ENCODE measurements at regions not wholly inside any gene's neighbourhood (a gene's known extent, or its start where the extent isn't known, plus 50 kb on each side); places are given as distances from the start of the nearest gene placed in this dataset.

GRCh38 chr1:90210633-90211491, 216.0 kb downstream of the ZNF326 start:
- in situ Hi-C loops (cut with HindIII; ENCODE audit: low pct_unique_long_range_greater_than_20kb, low sequenced_read_pairs), result no loop called here
- no peak for DNase-seq (ENCODE audit: low read depth, low spot score)

GRCh38 chr1:90208949-90209348, 214.0 kb downstream of the ZNF326 start:
- DNase-seq (ENCODE audit: low read depth, low spot score), result no peak
- in situ Hi-C loops (cut with HindIII; ENCODE audit: low pct_unique_long_range_greater_than_20kb, low sequenced_read_pairs), result no loop called here

GRCh38 chr1:90206260-90206659, 211.3 kb downstream of the ZNF326 start:
- in situ Hi-C loops (cut with HindIII; ENCODE audit: low pct_unique_long_range_greater_than_20kb, low sequenced_read_pairs), result no loop called here

GRCh38 chr1:90204780-90205179, 209.9 kb downstream of the ZNF326 start:
- in situ Hi-C loops (cut with HindIII; ENCODE audit: low pct_unique_long_range_greater_than_20kb, low sequenced_read_pairs), result no loop called here
- no peak for DNase-seq (ENCODE audit: low read depth, low spot score)

More at GRCh38 chr1:90206260-90206659, 211.3 kb downstream of the ZNF326 start:
- no peak for DNase-seq (ENCODE audit: low read depth, low spot score)

- in situ Hi-C loops (cut with HindIII; ENCODE audit: low pct_unique_long_range_greater_than_20kb, low sequenced_read_pairs), result no loop called here
Observed at GRCh38 chr1:90204023-90204590, 209.2 kb downstream of the ZNF326 start.

GRCh38 chr1:90201467-90202358, 206.8 kb downstream of the ZNF326 start:
- in situ Hi-C loops (cut with HindIII; ENCODE audit: low pct_unique_long_range_greater_than_20kb, low sequenced_read_pairs), result no loop called here

More at GRCh38 chr1:90204023-90204590, 209.2 kb downstream of the ZNF326 start:
- no peak for DNase-seq (ENCODE audit: low read depth, low spot score)

GRCh38 chr1:90200646-90201205, 205.8 kb downstream of the ZNF326 start:
- no peak for DNase-seq (ENCODE audit: low read depth, low spot score)
- in situ Hi-C loops (cut with HindIII; ENCODE audit: low pct_unique_long_range_greater_than_20kb, low sequenced_read_pairs), result no loop called here

More at GRCh38 chr1:90201467-90202358, 206.8 kb downstream of the ZNF326 start:
- no peak for DNase-seq (ENCODE audit: low read depth, low spot score)

- DNase-seq (ENCODE audit: low read depth, low spot score), result no peak
- in situ Hi-C loops (cut with HindIII; ENCODE audit: low pct_unique_long_range_greater_than_20kb, low sequenced_read_pairs), result no loop called here
Observed at GRCh38 chr1:90198616-90199332, 203.9 kb downstream of the ZNF326 start.

GRCh38 chr1:90193116-90193515, 198.2 kb downstream of the ZNF326 start:
- in situ Hi-C loops (cut with HindIII; ENCODE audit: low pct_unique_long_range_greater_than_20kb, low sequenced_read_pairs), result no loop called here
- no peak for DNase-seq (ENCODE audit: low read depth, low spot score)

- DNase-seq (ENCODE audit: low read depth, low spot score), result no peak
- in situ Hi-C loops (cut with HindIII; ENCODE audit: low pct_unique_long_range_greater_than_20kb, low sequenced_read_pairs), result no loop called here
Observed at GRCh38 chr1:90192408-90192807, 197.5 kb downstream of the ZNF326 start.

GRCh38 chr1:90190523-90190922, 195.6 kb downstream of the ZNF326 start:
- no peak for DNase-seq (ENCODE audit: low read depth, low spot score)
- in situ Hi-C loops (cut with HindIII; ENCODE audit: low pct_unique_long_range_greater_than_20kb, low sequenced_read_pairs), result no loop called here

- DNase-seq (ENCODE audit: low read depth, low spot score), result no peak
- in situ Hi-C loops (cut with HindIII; ENCODE audit: low pct_unique_long_range_greater_than_20kb, low sequenced_read_pairs), result no loop called here
Observed at GRCh38 chr1:90189889-90190288, 195.0 kb downstream of the ZNF326 start.

- in situ Hi-C loops (cut with HindIII; ENCODE audit: low pct_unique_long_range_greater_than_20kb, low sequenced_read_pairs), result no loop called here
- DNase-seq (ENCODE audit: low read depth, low spot score), result no peak
Observed at GRCh38 chr1:90187323-90187585, 192.3 kb downstream of the ZNF326 start.

- no peak for DNase-seq (ENCODE audit: low read depth, low spot score)
- in situ Hi-C loops (cut with HindIII; ENCODE audit: low pct_unique_long_range_greater_than_20kb, low sequenced_read_pairs), result no loop called here
Observed at GRCh38 chr1:90186506-90187322, 191.8 kb downstream of the ZNF326 start.

GRCh38 chr1:90176530-90176929, 181.6 kb downstream of the ZNF326 start:
- in situ Hi-C loops (cut with HindIII; ENCODE audit: low pct_unique_long_range_greater_than_20kb, low sequenced_read_pairs), result no loop called here
- DNase-seq (ENCODE audit: low read depth, low spot score), result no peak

- in situ Hi-C loops (cut with HindIII; ENCODE audit: low pct_unique_long_range_greater_than_20kb, low sequenced_read_pairs), result no loop called here
- DNase-seq (ENCODE audit: low read depth, low spot score), result no peak
Observed at GRCh38 chr1:90175490-90176167, 180.7 kb downstream of the ZNF326 start.

Measured in SK-MEL-5 (cell line).